ACHN (cell line): ENCODE measurements at regions not wholly inside any gene's neighbourhood (a gene's known extent, or its start where the extent isn't known, plus 50 kb on each side); places are given as distances from the start of the nearest gene placed in this dataset.

Source experiments
- DNase-seq: peaks from one replicate; pipeline ENCODE4 v3.0.0-alpha.2; 2015
- in situ Hi-C: cut with HindIII; loops from 2 replicates; pipeline ENCODE4 v1.10.0; 2017; ENCODE audit warnings: low sequenced_read_pairs, low pct_ligation_motif_present, low pct_unique_long_range_greater_than_20kb

DNA sequence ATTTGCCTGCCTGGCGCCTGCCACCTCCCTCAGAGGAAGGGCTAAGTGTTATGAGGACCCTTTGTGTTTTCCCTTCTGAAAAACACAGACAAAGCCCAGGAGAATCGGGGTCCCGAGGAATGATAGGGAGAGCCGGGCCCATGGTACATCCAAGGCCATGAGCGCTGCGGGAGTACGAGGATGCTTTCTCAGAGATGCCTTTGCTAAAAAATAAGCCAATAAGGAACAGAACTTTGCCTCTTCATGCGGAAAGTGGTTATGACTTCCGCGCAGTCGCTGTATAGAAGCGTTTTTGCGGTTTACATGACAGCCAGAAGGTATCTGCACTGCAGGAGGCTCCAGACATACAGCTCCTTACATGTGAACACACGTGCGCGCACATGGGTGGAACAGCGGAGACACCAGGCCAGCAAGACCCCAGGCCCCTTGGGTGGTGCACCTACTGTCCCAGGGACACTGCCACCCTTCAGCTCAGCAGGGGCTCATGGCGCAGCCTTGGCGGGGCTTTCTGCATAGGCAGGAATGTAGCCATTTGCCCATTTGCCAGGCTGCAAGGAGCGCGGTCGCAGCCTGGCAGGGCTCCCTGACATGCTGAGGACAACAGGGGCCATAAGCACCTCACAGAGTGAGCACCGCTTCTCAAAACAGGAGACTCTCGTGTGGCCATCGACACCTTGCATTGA is 252.4 kb upstream of the SALL3 start:
- no peak for DNase-seq
- in situ Hi-C loops = no loop called here

GRCh38 chr18:78727877-78728783 is 251.5 kb upstream of the SALL3 start:
- no peak for DNase-seq
- in situ Hi-C loops = no loop called here

- no peak for DNase-seq
- in situ Hi-C loops = no loop called here
Observed at GRCh38 chr18:78728784-78729467, 250.7 kb upstream of the SALL3 start.

DNA sequence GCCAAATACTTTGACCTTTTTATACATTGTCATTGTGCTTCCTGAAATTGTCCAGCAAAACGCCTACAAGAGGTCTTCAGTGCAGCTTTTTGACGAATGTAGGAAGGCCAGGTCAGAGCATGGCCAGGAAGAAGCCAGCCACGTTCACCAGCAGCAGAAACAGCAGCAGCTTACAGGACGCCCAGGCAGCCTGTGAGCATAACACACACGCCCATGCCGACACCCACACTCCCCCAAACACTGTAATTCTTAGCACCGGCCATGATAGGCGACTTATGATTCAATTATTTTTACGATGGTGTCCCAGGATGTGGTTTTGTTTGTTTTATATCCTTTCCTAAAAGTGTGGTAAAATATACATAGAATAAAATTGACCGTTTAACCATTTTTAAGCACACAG is 249.1 kb upstream of the SALL3 start:
- in situ Hi-C loops = no loop called here
- DNase-seq = no peak

DNA sequence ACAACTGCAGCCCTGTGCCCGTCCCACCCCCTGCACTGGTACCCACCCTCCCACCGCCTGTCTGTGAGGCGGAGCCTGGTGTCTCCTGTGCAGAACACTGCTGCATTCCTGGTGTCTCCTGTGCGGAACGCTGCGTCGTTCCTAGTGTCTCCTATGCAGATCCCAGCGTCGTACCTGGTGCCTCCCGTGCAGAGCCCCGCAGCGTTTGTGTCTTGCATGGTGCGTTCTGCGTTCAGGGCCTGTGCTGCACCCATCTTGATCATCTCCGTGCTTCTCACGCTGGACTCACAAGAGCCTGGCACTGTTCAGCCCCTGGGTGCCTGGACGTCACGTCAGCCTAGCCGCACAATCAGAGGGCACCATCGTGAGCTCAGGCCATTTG is 248.6 kb upstream of the SALL3 start:
- in situ Hi-C loops = no loop called here

DNA sequence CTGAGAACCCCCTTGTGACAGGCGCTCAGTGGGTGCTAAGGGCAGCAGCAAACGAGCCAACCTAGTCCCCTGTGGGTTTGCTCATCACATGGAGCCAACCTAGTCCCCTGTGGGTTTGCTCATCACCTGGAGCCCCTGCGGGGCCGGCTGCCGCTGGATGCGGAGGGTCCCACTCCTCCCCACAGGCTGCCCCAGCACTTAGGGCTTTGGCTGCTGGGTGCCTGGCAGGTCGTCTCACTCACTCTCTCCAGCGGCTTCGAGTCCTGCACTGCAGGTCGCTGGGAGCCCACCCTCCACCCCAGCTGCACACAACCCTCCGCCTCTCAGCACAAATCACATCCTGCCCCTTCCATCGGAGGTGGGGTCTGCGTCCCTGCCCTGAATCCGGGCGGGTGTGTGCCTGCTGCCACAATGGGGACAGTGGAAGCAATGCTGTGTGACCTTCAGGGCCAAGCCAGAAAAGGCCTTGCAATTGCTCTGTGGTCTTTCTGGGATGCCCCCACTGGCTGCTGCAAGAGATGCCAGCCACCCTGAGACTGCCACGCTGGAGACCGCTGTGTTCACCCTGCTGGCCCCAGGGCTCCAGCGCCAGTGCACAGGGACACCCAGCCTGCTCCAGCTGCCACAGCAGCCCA is 248.1 kb upstream of the SALL3 start:
- DNase-seq = no peak

More for the DNA sequence above, 248.6 kb upstream of the SALL3 start:
- DNase-seq = no peak

GRCh38 chr18:78732273-78733210 is 247.1 kb upstream of the SALL3 start:
- no peak for DNase-seq
- in situ Hi-C loops = no loop called here

More for the DNA sequence above, 248.1 kb upstream of the SALL3 start:
- in situ Hi-C loops = no loop called here

GRCh38 chr18:78733762-78734613 is 245.6 kb upstream of the SALL3 start:
- in situ Hi-C loops = no loop called here
- no peak for DNase-seq

GRCh38 chr18:78734614-78734945 is 245.0 kb upstream of the SALL3 start:
- DNase-seq = no peak
- in situ Hi-C loops = no loop called here

DNA sequence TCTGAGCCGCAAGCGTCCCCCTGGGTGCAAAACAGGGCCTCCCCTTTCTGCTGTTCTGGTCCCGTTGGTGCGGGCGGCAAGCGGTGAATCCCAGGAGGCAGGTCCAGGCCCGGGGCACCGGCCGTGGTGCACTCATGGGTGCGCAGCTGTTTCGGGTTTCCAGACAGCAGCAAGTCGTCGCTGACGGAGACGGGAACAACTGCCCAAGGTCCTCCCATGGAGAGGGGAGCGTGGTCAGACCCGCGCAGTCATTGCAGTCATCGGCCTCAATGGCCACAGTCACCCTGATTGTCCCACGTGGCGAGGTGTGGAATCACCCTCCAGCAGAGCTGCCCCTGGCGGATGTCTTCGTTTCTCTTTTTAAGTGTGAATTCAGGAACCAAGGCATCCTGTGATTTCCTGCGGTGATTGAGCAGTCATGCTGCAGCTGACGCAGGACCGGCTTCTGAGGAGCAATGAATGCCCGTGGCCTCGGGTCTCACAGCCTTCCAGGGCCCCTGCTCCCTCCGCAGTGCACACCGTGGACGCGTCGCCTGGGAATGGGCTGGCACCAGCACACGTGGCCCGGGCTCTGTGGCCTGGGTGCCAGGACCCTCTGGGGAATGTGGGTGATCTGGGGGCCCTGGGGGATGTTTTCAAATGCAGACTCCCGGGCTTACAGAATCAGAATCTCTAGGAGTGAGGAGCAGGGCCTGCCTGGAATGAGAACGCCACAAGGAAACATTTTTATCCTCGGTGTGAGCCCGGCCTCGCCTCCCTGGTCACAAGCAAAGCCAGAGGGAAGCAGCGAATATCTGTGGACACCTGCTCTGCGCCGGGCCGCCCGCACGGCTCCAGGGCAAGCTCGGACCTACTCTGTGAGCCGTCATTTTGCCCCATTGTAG is 244.2 kb upstream of the SALL3 start:
- in situ Hi-C loops = no loop called here
- no peak for DNase-seq

GRCh38 chr18:78736015-78736690 is 243.5 kb upstream of the SALL3 start:
- no peak for DNase-seq
- in situ Hi-C loops = no loop called here

DNA sequence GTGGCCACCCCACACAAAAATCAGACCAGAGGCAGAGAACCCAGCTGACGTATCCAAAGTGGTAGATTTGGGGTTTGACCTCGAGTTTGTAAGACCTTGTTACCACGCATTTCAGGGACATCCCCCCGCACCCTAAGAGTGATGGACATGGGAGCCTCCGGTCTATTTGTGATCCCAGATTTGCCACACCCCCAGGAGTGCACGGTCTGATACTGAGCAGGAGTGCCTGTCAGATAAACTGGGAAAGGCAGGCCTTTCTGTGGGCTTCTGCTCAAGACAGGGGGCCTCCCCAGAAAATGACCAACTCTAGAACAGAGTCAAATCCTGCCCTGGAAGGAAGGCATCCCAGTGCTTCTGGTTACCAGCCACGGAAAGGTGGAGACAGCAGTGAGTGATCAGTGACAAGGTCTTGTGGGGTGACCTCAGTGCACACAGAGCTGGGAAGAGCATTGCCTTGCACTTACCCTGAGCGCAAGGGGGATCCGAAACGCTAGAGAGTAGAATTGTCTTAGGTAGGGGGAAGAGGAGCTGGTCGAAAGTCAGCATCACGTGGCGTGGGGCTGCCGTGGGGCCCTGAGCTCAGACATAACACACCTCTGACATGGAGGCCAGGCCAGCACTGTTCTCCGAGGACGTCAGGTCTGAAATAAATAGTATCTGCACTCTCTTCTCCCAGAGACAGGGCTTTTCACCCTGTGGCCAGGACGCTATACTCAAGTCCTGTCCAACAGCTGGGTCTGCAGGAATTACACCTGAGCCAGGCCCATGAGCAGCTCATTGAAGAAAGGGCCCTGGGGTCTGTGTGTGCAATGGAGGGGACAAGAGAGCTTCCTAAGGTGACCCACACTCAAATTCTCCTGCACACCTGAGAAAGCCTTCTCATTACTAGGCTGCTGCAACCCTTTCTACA is 242.4 kb upstream of the SALL3 start:
- in situ Hi-C loops = no loop called here
- DNase-seq = no peak

- DNase-seq = no peak
- in situ Hi-C loops = no loop called here
Observed at GRCh38 chr18:78738076-78738690, 241.4 kb upstream of the SALL3 start.

DNA sequence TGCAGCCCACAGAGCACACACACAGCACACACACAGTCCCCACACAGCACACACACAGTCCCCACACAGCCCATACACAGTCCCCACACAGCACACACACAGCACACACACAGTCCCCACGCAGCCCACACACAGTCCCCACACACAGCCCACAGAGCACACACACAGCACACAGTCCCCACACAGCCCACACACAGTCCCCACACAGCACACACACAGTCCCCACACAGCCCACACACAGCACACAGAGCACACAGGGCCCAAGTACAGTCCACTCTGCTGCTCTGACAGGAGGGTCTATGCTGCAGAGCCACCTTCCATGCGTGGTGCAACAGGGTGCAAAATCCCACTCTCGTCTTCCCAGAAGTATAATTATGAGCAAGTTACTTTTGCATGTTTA is 240.5 kb upstream of the SALL3 start:
- no peak for DNase-seq
- in situ Hi-C loops = no loop called here
